GM12891 (cell line): ENCODE measurements at regions not wholly inside any gene's neighbourhood (a gene's known extent, or its start where the extent isn't known, plus 50 kb on each side); places are given as distances from the start of the nearest gene placed in this dataset.

ENCODE experiments used
- POLR2A ChIP-seq: IDR thresholded peaks from 2 replicates; pipeline ENCODE4 v1.6.1; 2011; ENCODE audit warnings: low read depth, low read length, control low read depth
- POLR2AphosphoS5 ChIP-seq: IDR thresholded peaks from 2 replicates; pipeline ENCODE4 v1.6.1; 2011; ENCODE audit warnings: low read depth, low read length, control low read depth

DNA sequence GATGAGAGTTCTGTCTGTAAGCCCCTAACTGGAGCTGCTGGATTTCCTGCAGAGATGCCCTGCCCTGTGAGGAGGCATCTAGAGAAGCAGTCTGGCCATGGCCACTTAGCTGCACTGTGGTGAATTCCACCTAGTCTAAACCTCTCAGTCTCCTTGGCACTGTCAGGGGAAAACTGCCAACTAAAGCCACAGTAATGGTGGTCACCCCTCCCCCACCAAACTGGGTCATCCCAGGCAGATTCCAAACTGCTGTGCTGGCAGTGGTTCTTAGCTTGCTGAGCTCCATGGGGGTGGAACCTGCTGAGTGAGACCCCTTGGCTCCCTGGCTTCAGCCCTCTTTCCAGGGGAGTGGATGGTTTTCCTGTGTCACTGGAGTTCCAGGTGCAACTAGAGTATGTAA lies 740.6 kb downstream of the RWDD3 start:
- TF ChIP-seq POLR2A, result no peak
- TF ChIP-seq POLR2AphosphoS5, result no peak
